Esophagus (tissue), 2 donors: ENCODE measurements at regions not wholly inside any gene's neighbourhood (a gene's known extent, or its start where the extent isn't known, plus 50 kb on each side); places are given as distances from the start of the nearest gene placed in this dataset.

Source experiments
- H3K27ac ChIP-seq, 2 donors: one replicate each; pipeline ENCODE4 v1.5.1; 2013; ENCODE audit warnings: low read depth in 2 of 2, mild to moderate bottlenecking in 2 of 2, inconsistent platforms in 1 of 2, low read length in 1 of 2, moderate library complexity in 1 of 2
- H3K27me3 ChIP-seq, 2 donors: one replicate each; pipeline ENCODE4 v1.6.1; 2013; ENCODE audit warnings: low read length in 2 of 2, control low read depth in 1 of 2, mild to moderate bottlenecking in 1 of 2; ENCODE audit not compliant: insufficient read depth in 2 of 2, control insufficient read depth in 1 of 2
- H3K36me3 ChIP-seq, 2 donors: one replicate each; pipeline ENCODE4 v1.6.1; 2013; ENCODE audit warnings: low read length in 1 of 2; ENCODE audit not compliant: control insufficient read depth in 2 of 2, insufficient read depth in 2 of 2
- H3K4me1 ChIP-seq, 2 donors: one replicate each; pipeline ENCODE4 v1.6.1; 2013; ENCODE audit warnings: low read length in 1 of 2; ENCODE audit not compliant: control insufficient read depth in 2 of 2, insufficient read depth in 2 of 2
- H3K4me3 ChIP-seq, 2 donors: one replicate each; pipeline ENCODE4 v1.5.1; 2013; ENCODE audit warnings: low read length in 2 of 2, mild to moderate bottlenecking in 2 of 2, low read depth in 1 of 2, moderate library complexity in 1 of 2
- H3K9me3 ChIP-seq, 2 donors: one replicate each; pipeline ENCODE4 v1.6.1; 2013; ENCODE audit warnings: mild to moderate bottlenecking in 2 of 2, low read depth in 1 of 2, low read length in 1 of 2, moderate library complexity in 1 of 2; ENCODE audit not compliant: control insufficient read depth in 2 of 2, insufficient read depth in 1 of 2
- WGBS, 2 donors: extraction: QIAGEN DNeasy Blood & Tissue Kit; methylation state at CpG; one replicate each; pipeline ENCODE4 v1.1.7; 2013; 5-methylcytosine and 5-hydroxymethylcytosine counted together
- donor health status: healthy with polysubstance abuse.
- donor health status: Bipolar disorder and iron deficiency.

- no peaks in the 10 kb centered on the region for H3K36me3 ChIP-seq
- H3K27me3 ChIP-seq: no peaks in the 10 kb centered on the region
- H3K4me1 ChIP-seq: peaks cover 0 to 4% of the 10 kb centered on the region in 2 donors
- peaks cover 0 to 6% of the 10 kb centered on the region in 2 donors for H3K9me3 ChIP-seq
- 85 to 89% methylated on average over 14 of the region's 14 CpGs for WGBS, 2 donors
- H3K4me3 ChIP-seq: no peak overlapping the region
- no peak overlapping the region for H3K27ac ChIP-seq
Observed at GRCh38 chr5:2890011-2890410, 138.5 kb upstream of the IRX2 start.

GRCh38 chr5:2888520-2889060, 137.1 kb upstream of the IRX2 start:
- H3K27ac ChIP-seq: no peak overlapping the region
- peaks cover 0 to 5% of the 10 kb centered on the region in 2 donors for H3K9me3 ChIP-seq
- H3K27me3 ChIP-seq: no peaks in the 10 kb centered on the region
- H3K36me3 ChIP-seq: no peaks in the 10 kb centered on the region
- H3K4me3 ChIP-seq: no peak overlapping the region
- H3K4me1 ChIP-seq: peaks cover 0 to 4% of the 10 kb centered on the region in 2 donors
- 92 to 95% methylated on average over 5 of the region's 5 CpGs for WGBS, 2 donors

- Histone ChIP-seq H3K27ac (no peak overlapping the region), H3K4me1 (peaks cover 0 to 4% of the 10 kb centered on the region in 2 donors), H3K9me3 (peaks cover 0 to 3% of the 10 kb centered on the region in 2 donors), H3K27me3 (no peaks in the 10 kb centered on the region), H3K36me3 (no peaks in the 10 kb centered on the region), H3K4me3 (no peak overlapping the region)
- WGBS, 2 donors: 73 to 77% methylated on average over 7 of the region's 7 CpGs
Observed at GRCh38 chr5:2887481-2888348, 136.2 kb upstream of the IRX2 start.

GRCh38 chr5:2886531-2886930, 135.1 kb upstream of the IRX2 start:
- no peak overlapping the region for H3K4me3 ChIP-seq
- H3K4me1 ChIP-seq: peaks cover 0 to 4% of the 10 kb centered on the region in 2 donors
- no peaks in the 10 kb centered on the region for H3K36me3 ChIP-seq
- 56 to 64% methylated on average over 3 of the region's 3 CpGs for WGBS, 2 donors
- H3K27me3 ChIP-seq: no peaks in the 10 kb centered on the region
- peaks cover 0 to 3% of the 10 kb centered on the region in 2 donors for H3K9me3 ChIP-seq
- H3K27ac ChIP-seq: no peak overlapping the region

- WGBS, 2 donors: 90 to 92% methylated on average over 8 of the region's 8 CpGs
- no peaks in the 10 kb centered on the region for H3K36me3 ChIP-seq
- no peak overlapping the region for H3K4me3 ChIP-seq
- peaks cover 0 to 3% of the 10 kb centered on the region in 2 donors for H3K9me3 ChIP-seq
- H3K27me3 ChIP-seq: no peaks in the 10 kb centered on the region
- peaks cover 0 to 4% of the 10 kb centered on the region in 2 donors for H3K4me1 ChIP-seq
- no peak overlapping the region for H3K27ac ChIP-seq
Observed at GRCh38 chr5:2883771-2884170, 132.3 kb upstream of the IRX2 start.

GRCh38 chr5:2879701-2880100, 128.2 kb upstream of the IRX2 start:
- no peaks in the 10 kb centered on the region for H3K4me1 ChIP-seq
- WGBS, 2 donors: 74 to 75% methylated on average over 1 of the region's 1 CpG
- no peaks in the 10 kb centered on the region for H3K27me3 ChIP-seq

GRCh38 chr5:2877522-2877921, 126.0 kb upstream of the IRX2 start:
- H3K27ac ChIP-seq: no peak overlapping the region
- no peak overlapping the region for H3K4me3 ChIP-seq
- H3K27me3 ChIP-seq: no peaks in the 10 kb centered on the region
- no peaks in the 10 kb centered on the region for H3K4me1 ChIP-seq
- no peaks in the 10 kb centered on the region for H3K36me3 ChIP-seq
- H3K9me3 ChIP-seq: peaks cover 2 to 6% of the 10 kb centered on the region in 2 donors
- WGBS, 2 donors: 86% methylated on average over 5 of the region's 5 CpGs

More at GRCh38 chr5:2879701-2880100, 128.2 kb upstream of the IRX2 start:
- no peak overlapping the region for H3K4me3 ChIP-seq
- H3K9me3 ChIP-seq: peaks cover 2 to 6% of the 10 kb centered on the region in 2 donors
- no peaks in the 10 kb centered on the region for H3K36me3 ChIP-seq
- no peak overlapping the region for H3K27ac ChIP-seq

GRCh38 chr5:2876183-2876582, 124.7 kb upstream of the IRX2 start:
- no peak overlapping the region for H3K27ac ChIP-seq

GRCh38 chr5:2874099-2874498, 122.6 kb upstream of the IRX2 start:
- H3K9me3 ChIP-seq: peaks cover 2 to 6% of the 10 kb centered on the region in 2 donors
- H3K4me3 ChIP-seq: no peak overlapping the region
- 75% methylated on average over 6 of the region's 6 CpGs for WGBS, 2 donors
- H3K4me1 ChIP-seq: no peaks in the 10 kb centered on the region
- H3K27me3 ChIP-seq: no peaks in the 10 kb centered on the region
- H3K36me3 ChIP-seq: no peaks in the 10 kb centered on the region
- H3K27ac ChIP-seq: no peak overlapping the region

More at GRCh38 chr5:2876183-2876582, 124.7 kb upstream of the IRX2 start:
- Histone ChIP-seq H3K27me3 (no peaks in the 10 kb centered on the region), H3K36me3 (no peaks in the 10 kb centered on the region), H3K4me3 (no peak overlapping the region), H3K4me1 (no peaks in the 10 kb centered on the region), H3K9me3 (peaks cover 2 to 6% of the 10 kb centered on the region in 2 donors)
- WGBS, 2 donors: 79 to 83% methylated on average over 6 of the region's 6 CpGs
